Lower leg skin (tissue), 4 donors: ENCODE measurements at regions not wholly inside any gene's neighbourhood (a gene's known extent, or its start where the extent isn't known, plus 50 kb on each side); places are given as distances from the start of the nearest gene placed in this dataset.

Experiments used
- DNase-seq, 2 donors: peaks; one replicate each; pipeline ENCODE4 v3.0.0-alpha.2; 2019; ENCODE audit warnings: low spot score in 2 of 2
- H3K4me3 ChIP-seq: fragments of 200-600 bp; sonication (generic); 2 replicates; pipeline ENCODE4 v1.5.1; 2017; ENCODE audit warnings: mild to moderate bottlenecking, low read depth; ENCODE audit not compliant: poor library complexity, severe bottlenecking
- POLR2A ChIP-seq, 2 donors: fragments of 450-650 bp; IDR thresholded peaks; one replicate each; pipeline ENCODE4 v1.6.1; 2016 to 2017; ENCODE audit warnings: antibody characterized with exemption in 2 of 2, mild to moderate bottlenecking in 1 of 2, moderate library complexity in 1 of 2
- WGBS, 2 donors: methylation state at CpG; one replicate each; pipeline ENCODE4 v1.1.5; 2018; 5-methylcytosine and 5-hydroxymethylcytosine counted together
- intact Hi-C: fragments of 100-400 bp; cut with DNase I; formaldehyde crosslinking; loops from one replicate; pipeline ENCODE4 v1.15.0; 2023; ENCODE audit warnings: low total_unique reads
- TF ChIP-seq, protein P1 (sequence below), 3 donors: fragments of 450-650 bp; IDR thresholded peaks; one replicate each; pipeline ENCODE4 v1.5.1; 2016; ENCODE audit warnings: antibody characterized with exemption in 3 of 3, mild to moderate bottlenecking in 3 of 3, moderate library complexity in 2 of 3

DNA sequence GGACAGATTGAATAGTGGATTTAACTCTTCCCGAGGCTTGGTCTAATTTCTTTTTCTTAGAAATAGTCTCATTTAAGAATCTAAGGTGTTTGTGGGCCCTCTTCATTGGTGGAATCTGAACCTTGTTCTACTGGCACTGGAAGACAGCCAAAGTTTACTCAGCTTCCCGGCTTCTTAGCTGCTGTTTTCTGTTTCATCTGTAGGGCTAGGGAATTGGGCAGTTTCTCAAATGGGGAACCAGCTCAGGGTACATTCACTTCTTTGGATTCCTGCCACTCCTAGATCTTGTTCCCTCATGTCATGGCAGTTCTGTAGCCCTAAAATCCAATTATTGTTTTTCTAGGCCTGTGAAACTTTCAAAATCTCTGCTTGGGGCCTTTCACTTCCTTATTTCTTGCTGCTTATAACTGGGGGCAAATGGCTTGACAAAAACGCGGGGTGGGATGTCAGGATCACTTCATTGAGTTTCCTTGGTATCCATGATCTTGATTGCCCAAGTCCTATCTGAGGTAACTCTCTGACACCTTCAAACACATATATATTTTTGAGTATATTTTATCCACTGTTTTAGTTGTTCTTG, 985.0 kb downstream of the C4orf33 start:
- WGBS, 2 donors, result 67 to 70% methylated on average over 4 of the region's 4 CpGs
- TF ChIP-seq POLR2A (IDR thresholded peaks at IDR 0.05), result no peak
- TF ChIP-seq, protein P1, sequence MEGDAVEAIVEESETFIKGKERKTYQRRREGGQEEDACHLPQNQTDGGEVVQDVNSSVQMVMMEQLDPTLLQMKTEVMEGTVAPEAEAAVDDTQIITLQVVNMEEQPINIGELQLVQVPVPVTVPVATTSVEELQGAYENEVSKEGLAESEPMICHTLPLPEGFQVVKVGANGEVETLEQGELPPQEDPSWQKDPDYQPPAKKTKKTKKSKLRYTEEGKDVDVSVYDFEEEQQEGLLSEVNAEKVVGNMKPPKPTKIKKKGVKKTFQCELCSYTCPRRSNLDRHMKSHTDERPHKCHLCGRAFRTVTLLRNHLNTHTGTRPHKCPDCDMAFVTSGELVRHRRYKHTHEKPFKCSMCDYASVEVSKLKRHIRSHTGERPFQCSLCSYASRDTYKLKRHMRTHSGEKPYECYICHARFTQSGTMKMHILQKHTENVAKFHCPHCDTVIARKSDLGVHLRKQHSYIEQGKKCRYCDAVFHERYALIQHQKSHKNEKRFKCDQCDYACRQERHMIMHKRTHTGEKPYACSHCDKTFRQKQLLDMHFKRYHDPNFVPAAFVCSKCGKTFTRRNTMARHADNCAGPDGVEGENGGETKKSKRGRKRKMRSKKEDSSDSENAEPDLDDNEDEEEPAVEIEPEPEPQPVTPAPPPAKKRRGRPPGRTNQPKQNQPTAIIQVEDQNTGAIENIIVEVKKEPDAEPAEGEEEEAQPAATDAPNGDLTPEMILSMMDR (IDR thresholded peaks at IDR 0.05), result no peak
- intact Hi-C loops, result no loop called here
- no peak overlapping the region for H3K4me3 ChIP-seq
- DNase-seq, result no peak

DNA sequence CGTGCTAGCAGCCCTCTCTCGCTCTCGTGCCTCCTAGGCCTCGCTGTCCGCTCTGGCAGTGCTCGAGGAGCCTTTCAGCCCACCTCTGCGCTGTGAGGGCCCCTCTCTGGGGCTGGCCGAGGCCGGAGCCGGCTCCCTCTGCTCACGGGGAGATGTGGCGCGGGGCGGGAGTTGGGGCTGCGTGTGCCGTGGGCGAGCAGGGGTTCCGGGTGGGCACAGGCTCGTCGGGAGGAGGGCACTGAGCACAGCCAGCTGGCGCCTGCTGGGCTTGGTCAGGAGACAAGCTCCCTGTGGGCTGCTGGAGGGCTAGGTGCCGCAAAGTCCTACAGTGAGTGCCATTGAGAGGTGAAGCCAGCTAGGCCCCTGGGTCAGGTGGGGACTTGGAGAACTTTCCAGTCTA, 994.5 kb downstream of the C4orf33 start:
- no peak overlapping the region for H3K4me3 ChIP-seq
- DNase-seq, result no peak
- 93 to 96% methylated on average over 19 to 22 of the region's 22 CpGs for WGBS, 2 donors
- intact Hi-C loops, result no loop called here
- TF ChIP-seq POLR2A (IDR thresholded peaks at IDR 0.05), result no peak
- TF ChIP-seq, protein P1 (IDR thresholded peaks at IDR 0.05), result no peak

DNA sequence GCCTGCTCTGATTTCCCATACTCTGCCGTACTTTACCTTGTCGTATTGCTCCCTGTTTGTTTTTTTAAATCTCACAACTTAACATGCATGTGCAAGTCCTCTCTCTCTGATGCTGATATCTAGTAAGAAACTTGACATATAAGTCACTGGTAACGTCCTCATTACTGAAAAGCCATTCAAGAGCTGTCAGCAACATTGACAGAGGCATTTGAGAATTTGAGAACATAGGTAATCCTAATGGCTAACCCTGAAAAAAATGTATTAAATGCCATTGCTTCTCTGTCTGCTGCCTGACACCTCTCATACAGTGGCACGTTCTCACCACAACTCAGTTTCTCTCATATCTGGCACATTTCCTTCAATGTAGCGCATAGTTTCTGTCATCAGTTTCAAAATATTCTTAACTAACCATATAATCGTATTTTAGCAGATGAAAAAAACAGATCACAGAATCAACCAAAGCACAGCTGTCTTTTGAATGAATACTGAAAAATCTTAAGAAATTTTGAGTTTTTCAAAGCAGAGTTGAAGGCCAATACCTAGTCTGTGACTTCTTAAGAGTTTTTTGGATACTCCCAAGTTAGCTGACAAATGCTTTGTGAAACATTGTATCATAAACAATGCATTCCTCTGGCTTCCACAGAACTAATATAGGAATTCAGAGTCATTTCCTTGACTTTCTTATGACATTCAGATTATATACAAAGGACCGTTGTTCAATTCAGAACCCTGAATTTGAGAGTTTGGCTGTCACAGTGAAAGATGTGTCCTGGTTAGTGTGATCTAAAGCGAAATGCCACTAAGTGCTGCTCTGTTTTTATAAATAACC, 996.4 kb downstream of the C4orf33 start:
- H3K4me3 ChIP-seq, result no peak overlapping the region
- intact Hi-C loops, result no loop called here
- 56 to 62% methylated on average over 8 of the region's 8 CpGs for WGBS, 2 donors
- DNase-seq, result no peak
- TF ChIP-seq POLR2A (IDR thresholded peaks at IDR 0.05), result no peak
- TF ChIP-seq, protein P1 (IDR thresholded peaks at IDR 0.05), result no peak

DNA sequence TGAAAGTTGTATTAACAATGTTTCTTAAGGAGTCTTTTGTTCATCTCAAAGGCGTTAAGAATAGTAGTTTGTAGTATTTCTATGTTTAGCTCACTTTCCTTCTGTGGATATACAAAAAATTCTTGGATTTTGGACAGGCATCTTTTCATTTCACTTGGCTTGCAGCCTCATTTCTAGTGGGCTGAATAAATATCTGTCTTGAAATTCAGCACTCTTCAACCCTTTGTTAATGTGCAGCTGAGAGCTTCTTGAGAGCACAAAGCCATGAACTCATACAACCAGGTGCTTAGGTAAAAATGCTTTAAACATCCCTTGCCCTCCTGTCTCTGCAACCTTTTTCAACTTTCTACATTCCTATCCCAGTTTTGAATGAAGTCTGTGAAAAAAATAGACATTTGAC, 1003.2 kb downstream of the C4orf33 start:
- WGBS, 2 donors, result 32 to 51% methylated on average over 1 of the region's 1 CpG
- no peak for TF ChIP-seq POLR2A (IDR thresholded peaks at IDR 0.05)
- TF ChIP-seq, protein P1 (IDR thresholded peaks at IDR 0.05), result no peak

DNA sequence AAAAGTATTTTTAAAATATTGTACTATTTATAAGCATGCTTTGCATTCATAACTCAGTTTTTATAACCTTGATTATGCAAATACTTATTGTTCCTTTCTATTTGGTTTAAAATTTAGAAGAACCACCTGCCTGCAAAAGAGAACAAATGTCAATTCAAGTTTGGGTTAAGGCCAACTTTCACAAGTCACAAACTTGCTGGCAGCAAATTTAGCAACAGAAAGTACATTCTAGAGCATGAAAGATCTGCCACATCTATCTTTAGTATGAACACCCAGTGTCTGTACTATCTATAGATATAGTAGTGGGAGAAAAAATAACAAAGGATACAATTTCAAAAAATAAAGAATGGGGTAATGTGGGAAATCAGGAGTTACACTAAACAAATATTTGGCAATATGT, 1014.2 kb downstream of the C4orf33 start:
- DNase-seq, result no peak

More for the DNA sequence above, 1003.2 kb downstream of the C4orf33 start:
- DNase-seq, result no peak
- intact Hi-C loops, result no loop called here
- no peak overlapping the region for H3K4me3 ChIP-seq

More for the DNA sequence above, 1014.2 kb downstream of the C4orf33 start:
- no peak overlapping the region for H3K4me3 ChIP-seq
- TF ChIP-seq, protein P1 (IDR thresholded peaks at IDR 0.05), result no peak
- no peak for TF ChIP-seq POLR2A (IDR thresholded peaks at IDR 0.05)
- intact Hi-C loops, result no loop called here
